ENCODE measurements at regions not wholly inside any gene's neighbourhood (a gene's known extent, or its start where the extent isn't known, plus 50 kb on each side); places are given as distances from the start of the nearest gene placed in this dataset.

GRCh38 chr3:73271-73670 is 123.3 kb upstream of the CHL1 start:
- Histone ChIP-seq H4K20me1 (ENCODE audit: insufficient read depth, low read length, poor library complexity, severe bottlenecking) (no peaks in the 10 kb centered on the region), H3K9me3 (ENCODE audit: insufficient read depth, low read depth, low read length) (peaks cover 33% of the 10 kb centered on the region; the same call in 1 of the 2 replicates), H3K4me3 (ENCODE audit: low read length, poor library complexity, severe bottlenecking) (no peak overlapping the region), H3K9ac (ENCODE audit: low read depth, low read length, poor library complexity, severe bottlenecking) (no peak overlapping the region), H3F3A (ENCODE audit: low read depth) (no peaks in the 10 kb centered on the region), H2AFZ (ENCODE audit: low read length) (no peak overlapping the region), H3K79me2 (ENCODE audit: insufficient read depth, low read length) (no peaks in the 10 kb centered on the region), H3K9me2 (replicated peaks; ENCODE audit: low read depth, low read length) (no peaks in the 10 kb centered on the region), H3K4me1 (ENCODE audit: insufficient read depth, low read length, poor library complexity, severe bottlenecking) (no peaks in the 10 kb centered on the region), H3K27me3 (ENCODE audit: insufficient read depth, low read length, poor library complexity, severe bottlenecking) (no peaks in the 10 kb centered on the region), H3K36me3 (ENCODE audit: insufficient read depth, low read length) (no peaks in the 10 kb centered on the region), H3K4me2 (ENCODE audit: low read depth, low read length, poor library complexity, severe bottlenecking) (no peak overlapping the region)
- no peak for TF ChIP-seq EZH2phosphoT487 (IDR thresholded peaks at IDR 0.05; ENCODE audit: borderline replicate concordance)

- no peak overlapping the region for H2AFZ ChIP-seq (ENCODE audit: low read length)
- H3K4me1 ChIP-seq (ENCODE audit: insufficient read depth, low read length, poor library complexity, severe bottlenecking), result no peaks in the 10 kb centered on the region
- no peaks in the 10 kb centered on the region for H3K36me3 ChIP-seq (ENCODE audit: insufficient read depth, low read length)
- H3K9me3 ChIP-seq (ENCODE audit: insufficient read depth, low read depth, low read length), result peaks cover 36% of the 10 kb centered on the region; the same call in 1 of the 2 replicates
- H3K27me3 ChIP-seq (ENCODE audit: insufficient read depth, low read length, poor library complexity, severe bottlenecking), result no peaks in the 10 kb centered on the region
- H4K20me1 ChIP-seq (ENCODE audit: insufficient read depth, low read length, poor library complexity, severe bottlenecking), result no peaks in the 10 kb centered on the region
- no peaks in the 10 kb centered on the region for H3K79me2 ChIP-seq (ENCODE audit: insufficient read depth, low read length)
- no peak for TF ChIP-seq EZH2phosphoT487 (IDR thresholded peaks at IDR 0.05; ENCODE audit: borderline replicate concordance)
- TF ChIP-seq CTCF (conservative IDR thresholded peaks at IDR 0.05; ENCODE audit: low read length), result no peak
- no peak overlapping the region for H3K4me2 ChIP-seq (ENCODE audit: low read depth, low read length, poor library complexity, severe bottlenecking)
- no peak overlapping the region for H3K4me3 ChIP-seq (ENCODE audit: low read length, poor library complexity, severe bottlenecking)
- H3K9me2 ChIP-seq (replicated peaks; ENCODE audit: low read depth, low read length), result no peaks in the 10 kb centered on the region
- H3F3A ChIP-seq (ENCODE audit: low read depth), result no peaks in the 10 kb centered on the region
- no peak overlapping the region for H3K9ac ChIP-seq (ENCODE audit: low read depth, low read length, poor library complexity, severe bottlenecking)
These were observed 121.8 kb upstream of the CHL1 start for GRCh38 chr3:74676-75243.

GRCh38 chr3:75260-75659 is 121.3 kb upstream of the CHL1 start:
- H3K79me2 ChIP-seq (ENCODE audit: insufficient read depth, low read length), result no peaks in the 10 kb centered on the region
- no peak overlapping the region for H2AFZ ChIP-seq (ENCODE audit: low read length)
- no peaks in the 10 kb centered on the region for H3F3A ChIP-seq (ENCODE audit: low read depth)
- no peak overlapping the region for H3K9ac ChIP-seq (ENCODE audit: low read depth, low read length, poor library complexity, severe bottlenecking)
- no peaks in the 10 kb centered on the region for H3K27me3 ChIP-seq (ENCODE audit: insufficient read depth, low read length, poor library complexity, severe bottlenecking)
- H3K4me1 ChIP-seq (ENCODE audit: insufficient read depth, low read length, poor library complexity, severe bottlenecking), result no peaks in the 10 kb centered on the region
- no peaks in the 10 kb centered on the region for H3K9me2 ChIP-seq (replicated peaks; ENCODE audit: low read depth, low read length)
- H3K4me3 ChIP-seq (ENCODE audit: low read length, poor library complexity, severe bottlenecking), result no peak overlapping the region
- no peaks in the 10 kb centered on the region for H4K20me1 ChIP-seq (ENCODE audit: insufficient read depth, low read length, poor library complexity, severe bottlenecking)
- H3K9me3 ChIP-seq (ENCODE audit: insufficient read depth, low read depth, low read length), result peaks cover 36% of the 10 kb centered on the region; the same call in 1 of the 2 replicates
- no peaks in the 10 kb centered on the region for H3K36me3 ChIP-seq (ENCODE audit: insufficient read depth, low read length)
- no peak overlapping the region for H3K4me2 ChIP-seq (ENCODE audit: low read depth, low read length, poor library complexity, severe bottlenecking)
- TF ChIP-seq CTCF (conservative IDR thresholded peaks at IDR 0.05; ENCODE audit: low read length) (no peak), EZH2phosphoT487 (IDR thresholded peaks at IDR 0.05; ENCODE audit: borderline replicate concordance) (no peak)

GRCh38 chr3:79542-79941 is 117.0 kb upstream of the CHL1 start:
- H3K36me3 ChIP-seq (ENCODE audit: insufficient read depth, low read length), result no peaks in the 10 kb centered on the region
- TF ChIP-seq CTCF (conservative IDR thresholded peaks at IDR 0.05; ENCODE audit: low read length), result no peak
- no peak for TF ChIP-seq EZH2phosphoT487 (IDR thresholded peaks at IDR 0.05; ENCODE audit: borderline replicate concordance)
- no peaks in the 10 kb centered on the region for H3K79me2 ChIP-seq (ENCODE audit: insufficient read depth, low read length)
- no peak overlapping the region for H3K4me3 ChIP-seq (ENCODE audit: low read length, poor library complexity, severe bottlenecking)
- H3K4me1 ChIP-seq (ENCODE audit: insufficient read depth, low read length, poor library complexity, severe bottlenecking), result no peaks in the 10 kb centered on the region
- H4K20me1 ChIP-seq (ENCODE audit: insufficient read depth, low read length, poor library complexity, severe bottlenecking), result no peaks in the 10 kb centered on the region
- no peak overlapping the region for H3K9ac ChIP-seq (ENCODE audit: low read depth, low read length, poor library complexity, severe bottlenecking)
- H3K27me3 ChIP-seq (ENCODE audit: insufficient read depth, low read length, poor library complexity, severe bottlenecking), result no peaks in the 10 kb centered on the region
- no peak overlapping the region for H2AFZ ChIP-seq (ENCODE audit: low read length)
- H3F3A ChIP-seq (ENCODE audit: low read depth), result no peaks in the 10 kb centered on the region
- peaks cover 32% of the 10 kb centered on the region for H3K9me3 ChIP-seq (ENCODE audit: insufficient read depth, low read depth, low read length)
- H3K9me2 ChIP-seq (replicated peaks; ENCODE audit: low read depth, low read length), result no peaks in the 10 kb centered on the region
- H3K4me2 ChIP-seq (ENCODE audit: low read depth, low read length, poor library complexity, severe bottlenecking), result no peak overlapping the region
